GM18951 (cell line): ENCODE measurements at regions not wholly inside any gene's neighbourhood (a gene's known extent, or its start where the extent isn't known, plus 50 kb on each side); places are given as distances from the start of the nearest gene placed in this dataset.
"Not testable (repeated sequence)": the region's sequence is repeated elsewhere in the genome, so short reads cannot be mapped to it uniquely, and the experiment has no call there.

Experiments used
- POLR2A ChIP-seq: IDR thresholded peaks from 4 replicates; pipeline ENCODE4 v1.6.1; 2011; ENCODE audit warnings: mild to moderate bottlenecking; ENCODE audit not compliant: insufficient read length, insufficient read depth; ENCODE audit errors: extremely low read depth
- in situ Hi-C: fragments of 300-500 bp; cut with MboI; formaldehyde crosslinking; loops from one replicate; pipeline ENCODE4 v1.12.0; 2022; ENCODE audit warnings: low sequenced_read_pairs, mixed read lengths, inconsistent platforms; ENCODE audit not compliant: unreplicated experiment

- in situ Hi-C loops, result no loop called here
- TF ChIP-seq POLR2A, result no peak
These were observed 630.8 kb downstream of the ANKRD7 start for GRCh38 chr7:118855290-118855689.

GRCh38 chr7:118858651-118859149 is 634.2 kb downstream of the ANKRD7 start:
- in situ Hi-C loops, result no loop called here
- no peak for TF ChIP-seq POLR2A

- no peak for TF ChIP-seq POLR2A
- in situ Hi-C loops, result no loop called here
These were observed 637.1 kb downstream of the ANKRD7 start for GRCh38 chr7:118861581-118861980.

- in situ Hi-C loops, result no loop called here
- TF ChIP-seq POLR2A, result no peak
These were observed 638.2 kb downstream of the ANKRD7 start for GRCh38 chr7:118862740-118863139.

- in situ Hi-C loops, result no loop called here
- TF ChIP-seq POLR2A, result no peak
These were observed 639.5 kb downstream of the ANKRD7 start for GRCh38 chr7:118863966-118864365.

GRCh38 chr7:118867860-118868259 is 643.4 kb downstream of the ANKRD7 start:
- TF ChIP-seq POLR2A, result no peak
- in situ Hi-C loops, result no loop called here

GRCh38 chr7:118869141-118869540 is 644.6 kb downstream of the ANKRD7 start:
- in situ Hi-C loops, result not testable (repeated sequence)

- in situ Hi-C loops, result no loop called here
- TF ChIP-seq POLR2A, result no peak
These were observed 645.7 kb downstream of the ANKRD7 start for GRCh38 chr7:118870187-118870586.

- in situ Hi-C loops, result no loop called here
- no peak for TF ChIP-seq POLR2A
These were observed 648.1 kb downstream of the ANKRD7 start for GRCh38 chr7:118872568-118872967.

- in situ Hi-C loops, result no loop called here
- TF ChIP-seq POLR2A, result no peak
These were observed 652.7 kb downstream of the ANKRD7 start for GRCh38 chr7:118877187-118877586.

- in situ Hi-C loops, result no loop called here
- TF ChIP-seq POLR2A, result no peak
These were observed 653.8 kb downstream of the ANKRD7 start for GRCh38 chr7:118878336-118878735.

- TF ChIP-seq POLR2A, result no peak
- in situ Hi-C loops, result no loop called here
These were observed 673.8 kb downstream of the ANKRD7 start for GRCh38 chr7:118898284-118898683.

GRCh38 chr7:118902600-118902999 is 678.1 kb downstream of the ANKRD7 start:
- TF ChIP-seq POLR2A, result no peak
- in situ Hi-C loops, result no loop called here

- in situ Hi-C loops, result no loop called here
These were observed 683.5 kb downstream of the ANKRD7 start for GRCh38 chr7:118907911-118908527.

GRCh38 chr7:118916120-118916519 is 691.6 kb downstream of the ANKRD7 start:
- in situ Hi-C loops, result not testable (repeated sequence)

More at GRCh38 chr7:118907911-118908527, 683.5 kb downstream of the ANKRD7 start:
- no peak for TF ChIP-seq POLR2A
